ENCODE measurements at regions not wholly inside any gene's neighbourhood (a gene's known extent, or its start where the extent isn't known, plus 50 kb on each side); places are given as distances from the start of the nearest gene placed in this dataset.

- TF ChIP-seq CTCF (IDR thresholded peaks at IDR 0.05) = no peak
- Histone ChIP-seq H3K9me3 (ENCODE audit: control insufficient read depth, insufficient read depth, low read length) (no peaks in the 10 kb centered on the region), H3K4me3 (ENCODE audit: low read length) (no peak overlapping the region), H3K27me3 (ENCODE audit: control insufficient read depth, insufficient read depth, low read length) (no peaks in the 10 kb centered on the region), H3K4me1 (ENCODE audit: control insufficient read depth, insufficient read depth, low read length) (no peaks in the 10 kb centered on the region), H3K36me3 (ENCODE audit: control insufficient read depth, insufficient read depth, low read length) (no peaks in the 10 kb centered on the region), H3K27ac (ENCODE audit: low read length) (no peak overlapping the region)
- Mint-ChIP-seq H3K27me3 (ENCODE audit: low read depth in 2 of 2) (peaks cover 0 to 4% of the 10 kb centered on the region in 2 donors), H3K9me3 (no peaks in the 10 kb centered on the region), H3K27ac (no peak overlapping the region), H3K4me1 (no peaks in the 10 kb centered on the region), H3K36me3 (no peaks in the 10 kb centered on the region), H3K4me3 (no peak overlapping the region)
- no peak for ATAC-seq
- DNase-seq = no peak
- intact Hi-C loops (cut with micrococcal nuclease) = no loop called here
These were observed 224.6 kb downstream of the RAP2A start for GRCh38 chr13:97658556-97658955.

- Histone ChIP-seq H3K27ac (ENCODE audit: low read length) (no peak overlapping the region), H3K36me3 (ENCODE audit: control insufficient read depth, insufficient read depth, low read length) (no peaks in the 10 kb centered on the region), H3K27me3 (ENCODE audit: control insufficient read depth, insufficient read depth, low read length) (no peaks in the 10 kb centered on the region), H3K4me1 (ENCODE audit: control insufficient read depth, insufficient read depth, low read length) (no peaks in the 10 kb centered on the region), H3K4me3 (ENCODE audit: low read length) (no peak overlapping the region), H3K9me3 (ENCODE audit: control insufficient read depth, insufficient read depth, low read length) (no peaks in the 10 kb centered on the region)
- peak in 1 of 2 donors; percentile 24 for DNase-seq
- Mint-ChIP-seq H3K4me3 (no peak overlapping the region), H3K36me3 (no peaks in the 10 kb centered on the region), H3K27me3 (ENCODE audit: low read depth in 2 of 2) (peaks cover 0 to 4% of the 10 kb centered on the region in 2 donors), H3K27ac (no peak overlapping the region), H3K4me1 (no peaks in the 10 kb centered on the region), H3K9me3 (no peaks in the 10 kb centered on the region)
- intact Hi-C loops (cut with micrococcal nuclease) = no loop called here
- 71% methylated on average over 4 of the region's 4 CpGs for WGBS (ENCODE audit: insufficient coverage)
- peak in 1 of 3 donors; percentile 48 for ATAC-seq
- no peak for TF ChIP-seq CTCF (IDR thresholded peaks at IDR 0.05)
These were observed 225.6 kb downstream of the RAP2A start for GRCh38 chr13:97659602-97660001.

- Histone ChIP-seq H3K9me3 (ENCODE audit: control insufficient read depth, insufficient read depth, low read length) (no peaks in the 10 kb centered on the region), H3K27ac (ENCODE audit: low read length) (no peak overlapping the region), H3K27me3 (ENCODE audit: control insufficient read depth, insufficient read depth, low read length) (no peaks in the 10 kb centered on the region), H3K4me1 (ENCODE audit: control insufficient read depth, insufficient read depth, low read length) (no peaks in the 10 kb centered on the region), H3K36me3 (ENCODE audit: control insufficient read depth, insufficient read depth, low read length) (no peaks in the 10 kb centered on the region), H3K4me3 (ENCODE audit: low read length) (no peak overlapping the region)
- H3K36me3 Mint-ChIP-seq = no peaks in the 10 kb centered on the region
- no peak overlapping the region for H3K4me3 Mint-ChIP-seq
- no peak overlapping the region for H3K27ac Mint-ChIP-seq
- ATAC-seq (no peak), DNase-seq (no peak)
- intact Hi-C loops (cut with micrococcal nuclease) = no loop called here
- H3K9me3 Mint-ChIP-seq = no peaks in the 10 kb centered on the region
- H3K27me3 Mint-ChIP-seq (ENCODE audit: low read depth in 2 of 2) = peaks cover 0 to 4% of the 10 kb centered on the region in 2 donors
- H3K4me1 Mint-ChIP-seq = no peaks in the 10 kb centered on the region
- no peak for TF ChIP-seq CTCF (IDR thresholded peaks at IDR 0.05)
- 54% methylated on average over 11 of the region's 11 CpGs for WGBS (ENCODE audit: insufficient coverage)
These were observed 226.8 kb downstream of the RAP2A start for GRCh38 chr13:97660594-97661260.

- H3K27me3 Mint-ChIP-seq (ENCODE audit: low read depth in 2 of 2) = no peaks in the 10 kb centered on the region
- ATAC-seq (no peak), DNase-seq (no peak)
- H3K4me3 Mint-ChIP-seq = no peak overlapping the region
- no peaks in the 10 kb centered on the region for H3K36me3 ChIP-seq (ENCODE audit: control insufficient read depth, insufficient read depth, low read length)
- H3K27ac Mint-ChIP-seq = no peak overlapping the region
- H3K9me3 Mint-ChIP-seq = peaks cover 3 to 4% of the 10 kb centered on the region in 2 donors
- 90% methylated on average over 5 of the region's 6 CpGs for WGBS (ENCODE audit: insufficient coverage)
- no peaks in the 10 kb centered on the region for H3K36me3 Mint-ChIP-seq
- no peaks in the 10 kb centered on the region for H3K4me1 ChIP-seq (ENCODE audit: control insufficient read depth, insufficient read depth, low read length)
- no peak overlapping the region for H3K4me3 ChIP-seq (ENCODE audit: low read length)
- intact Hi-C loops (cut with micrococcal nuclease) = no loop called here
- no peaks in the 10 kb centered on the region for H3K27me3 ChIP-seq (ENCODE audit: control insufficient read depth, insufficient read depth, low read length)
- no peaks in the 10 kb centered on the region for H3K4me1 Mint-ChIP-seq
- H3K27ac ChIP-seq (ENCODE audit: low read length) = no peak overlapping the region
- no peaks in the 10 kb centered on the region for H3K9me3 ChIP-seq (ENCODE audit: control insufficient read depth, insufficient read depth, low read length)
- no peak for TF ChIP-seq CTCF (IDR thresholded peaks at IDR 0.05)
These were observed 252.6 kb downstream of the RAP2A start for GRCh38 chr13:97686594-97686993.

Data from natural killer cell (primary cell).